ENCODE measurements at regions not wholly inside any gene's neighbourhood (a gene's known extent, or its start where the extent isn't known, plus 50 kb on each side); places are given as distances from the start of the nearest gene placed in this dataset.
"Not testable (repeated sequence)": the region's sequence is repeated elsewhere in the genome, so short reads cannot be mapped to it uniquely, and the experiment has no call there.

- no peak for DNase-seq
Measured at GRCh38 chr1:212155219-212155618, 119.7 kb downstream of the DTL start.

GRCh38 chr1:212157252-212157651 is 121.7 kb downstream of the DTL start:
- DNase-seq: no peak

GRCh38 chr1:212158912-212159796 is 123.6 kb downstream of the DTL start:
- DNase-seq: no peak

GRCh38 chr1:212161231-212161781 is 123.9 kb upstream of the PPP2R5A start:
- DNase-seq: no peak

- DNase-seq: no peak
Measured at GRCh38 chr1:212162635-212163034, 122.6 kb upstream of the PPP2R5A start.

GRCh38 chr1:212164095-212164872 is 120.9 kb upstream of the PPP2R5A start:
- DNase-seq: no peak

- no peak for DNase-seq
Measured at GRCh38 chr1:212166244-212166643, 119.0 kb upstream of the PPP2R5A start.

GRCh38 chr1:212166644-212167043 is 118.6 kb upstream of the PPP2R5A start:
- no peak for DNase-seq

GRCh38 chr1:212167098-212167497 is 118.1 kb upstream of the PPP2R5A start:
- DNase-seq: no peak

- DNase-seq: no peak
Measured at GRCh38 chr1:212173567-212173966, 111.6 kb upstream of the PPP2R5A start.

GRCh38 chr1:212174295-212174694 is 110.9 kb upstream of the PPP2R5A start:
- DNase-seq: not testable (repeated sequence)

- no peak for DNase-seq
Measured at GRCh38 chr1:212177542-212177941, 107.7 kb upstream of the PPP2R5A start.

- no peak for DNase-seq
Measured at GRCh38 chr1:212178851-212179250, 106.4 kb upstream of the PPP2R5A start.

- no peak for DNase-seq
Measured at GRCh38 chr1:212179394-212180076, 105.7 kb upstream of the PPP2R5A start.

GRCh38 chr1:212181015-212181882 is 104.0 kb upstream of the PPP2R5A start:
- no peak for DNase-seq

- no peak for DNase-seq
Measured at GRCh38 chr1:212182171-212182570, 103.0 kb upstream of the PPP2R5A start.

- no peak for DNase-seq
Measured at GRCh38 chr1:212182579-212182978, 102.6 kb upstream of the PPP2R5A start.

GRCh38 chr1:212186427-212187207 is 98.6 kb upstream of the PPP2R5A start:
- no peak for DNase-seq

- DNase-seq: no peak
Measured at GRCh38 chr1:212188599-212189351, 96.4 kb upstream of the PPP2R5A start.

GRCh38 chr1:212189352-212189738 is 95.9 kb upstream of the PPP2R5A start:
- DNase-seq: no peak

All from effector CD4-positive, alpha-beta T cell (primary cell).